ENCODE measurements at regions not wholly inside any gene's neighbourhood (a gene's known extent, or its start where the extent isn't known, plus 50 kb on each side); places are given as distances from the start of the nearest gene placed in this dataset.

DNA sequence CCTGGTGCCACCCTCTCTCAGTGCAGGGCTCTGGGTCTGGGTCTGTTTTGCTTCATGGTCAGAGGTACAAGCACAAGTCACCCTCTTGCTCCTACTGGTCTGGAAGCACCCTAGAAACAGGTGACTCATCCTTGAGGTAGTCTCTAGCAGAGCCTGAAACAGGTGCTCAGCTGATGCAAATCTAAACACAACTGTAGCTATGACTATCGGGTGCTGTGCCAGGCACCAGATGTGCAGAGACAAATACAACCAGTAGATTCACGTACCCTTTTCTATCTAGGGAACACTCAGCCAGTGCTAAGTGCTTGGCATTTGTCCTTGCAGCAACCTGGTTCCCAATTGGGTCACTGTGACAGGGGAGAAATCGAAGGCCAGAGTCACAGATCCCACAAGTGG lies 140.9 kb upstream of the MYCN start:
- Mint-ChIP-seq H3K27me3 (ENCODE audit: low read depth, poor library complexity) (peaks cover 39% of the 10 kb centered on the region), H3K36me3 (ENCODE audit: low read depth) (no peaks in the 10 kb centered on the region), H3K9me3 (no peaks in the 10 kb centered on the region), H3K27ac (no peak overlapping the region), H3K4me1 (peaks cover 64% of the 10 kb centered on the region), H3K4me3 (no peak overlapping the region)
- TF ChIP-seq, protein P1, sequence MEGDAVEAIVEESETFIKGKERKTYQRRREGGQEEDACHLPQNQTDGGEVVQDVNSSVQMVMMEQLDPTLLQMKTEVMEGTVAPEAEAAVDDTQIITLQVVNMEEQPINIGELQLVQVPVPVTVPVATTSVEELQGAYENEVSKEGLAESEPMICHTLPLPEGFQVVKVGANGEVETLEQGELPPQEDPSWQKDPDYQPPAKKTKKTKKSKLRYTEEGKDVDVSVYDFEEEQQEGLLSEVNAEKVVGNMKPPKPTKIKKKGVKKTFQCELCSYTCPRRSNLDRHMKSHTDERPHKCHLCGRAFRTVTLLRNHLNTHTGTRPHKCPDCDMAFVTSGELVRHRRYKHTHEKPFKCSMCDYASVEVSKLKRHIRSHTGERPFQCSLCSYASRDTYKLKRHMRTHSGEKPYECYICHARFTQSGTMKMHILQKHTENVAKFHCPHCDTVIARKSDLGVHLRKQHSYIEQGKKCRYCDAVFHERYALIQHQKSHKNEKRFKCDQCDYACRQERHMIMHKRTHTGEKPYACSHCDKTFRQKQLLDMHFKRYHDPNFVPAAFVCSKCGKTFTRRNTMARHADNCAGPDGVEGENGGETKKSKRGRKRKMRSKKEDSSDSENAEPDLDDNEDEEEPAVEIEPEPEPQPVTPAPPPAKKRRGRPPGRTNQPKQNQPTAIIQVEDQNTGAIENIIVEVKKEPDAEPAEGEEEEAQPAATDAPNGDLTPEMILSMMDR (IDR thresholded peaks at IDR 0.05), result no peak
- DNase-seq, result no peak

GRCh38 chr2:15800495-15801329 lies 139.6 kb upstream of the MYCN start:
- H3K4me1 Mint-ChIP-seq, result peaks cover 51% of the 10 kb centered on the region
- peaks cover 35% of the 10 kb centered on the region for H3K27me3 Mint-ChIP-seq (ENCODE audit: low read depth, poor library complexity)
- no peaks in the 10 kb centered on the region for H3K9me3 Mint-ChIP-seq
- no peak for DNase-seq
- H3K36me3 Mint-ChIP-seq (ENCODE audit: low read depth), result no peaks in the 10 kb centered on the region
- TF ChIP-seq, protein P1 (IDR thresholded peaks at IDR 0.05), result no peak
- no peak overlapping the region for H3K27ac Mint-ChIP-seq
- no peak overlapping the region for H3K4me3 Mint-ChIP-seq

DNA sequence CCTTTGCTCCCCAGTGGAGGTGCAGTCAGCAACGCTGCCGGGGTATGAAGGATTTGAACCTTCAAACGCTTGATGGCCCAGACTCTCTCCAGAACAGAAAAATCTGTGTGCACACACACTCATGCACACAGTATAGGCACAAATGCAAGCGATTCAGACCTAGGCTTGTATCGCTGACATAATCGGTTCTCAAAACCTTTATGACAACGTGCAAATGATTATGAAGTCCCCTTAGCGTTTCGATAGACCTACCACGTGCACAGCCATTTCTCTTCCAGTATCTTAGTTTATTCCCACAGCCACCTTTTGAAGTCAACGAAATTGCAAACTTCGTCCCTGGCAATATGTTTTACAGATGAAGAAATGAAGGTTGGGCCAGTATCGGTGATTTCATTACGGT lies 138.9 kb upstream of the MYCN start:
- Mint-ChIP-seq H3K4me1 (peaks cover 44% of the 10 kb centered on the region), H3K4me3 (no peak overlapping the region), H3K36me3 (ENCODE audit: low read depth) (no peaks in the 10 kb centered on the region), H3K9me3 (no peaks in the 10 kb centered on the region), H3K27ac (no peak overlapping the region), H3K27me3 (ENCODE audit: low read depth, poor library complexity) (peaks cover 32% of the 10 kb centered on the region)
- TF ChIP-seq, protein P1 (IDR thresholded peaks at IDR 0.05), result no peak
- DNase-seq, result no peak

- H3K36me3 Mint-ChIP-seq (ENCODE audit: low read depth), result no peaks in the 10 kb centered on the region
- H3K4me1 Mint-ChIP-seq, result peaks cover 39% of the 10 kb centered on the region
- H3K27ac Mint-ChIP-seq, result no peak overlapping the region
- no peak for DNase-seq
- TF ChIP-seq, protein P1 (IDR thresholded peaks at IDR 0.05), result no peak
- peaks cover 31% of the 10 kb centered on the region for H3K27me3 Mint-ChIP-seq (ENCODE audit: low read depth, poor library complexity)
- no peaks in the 10 kb centered on the region for H3K9me3 Mint-ChIP-seq
- no peak overlapping the region for H3K4me3 Mint-ChIP-seq
Measured at GRCh38 chr2:15801904-15802303, 138.4 kb upstream of the MYCN start.

DNA sequence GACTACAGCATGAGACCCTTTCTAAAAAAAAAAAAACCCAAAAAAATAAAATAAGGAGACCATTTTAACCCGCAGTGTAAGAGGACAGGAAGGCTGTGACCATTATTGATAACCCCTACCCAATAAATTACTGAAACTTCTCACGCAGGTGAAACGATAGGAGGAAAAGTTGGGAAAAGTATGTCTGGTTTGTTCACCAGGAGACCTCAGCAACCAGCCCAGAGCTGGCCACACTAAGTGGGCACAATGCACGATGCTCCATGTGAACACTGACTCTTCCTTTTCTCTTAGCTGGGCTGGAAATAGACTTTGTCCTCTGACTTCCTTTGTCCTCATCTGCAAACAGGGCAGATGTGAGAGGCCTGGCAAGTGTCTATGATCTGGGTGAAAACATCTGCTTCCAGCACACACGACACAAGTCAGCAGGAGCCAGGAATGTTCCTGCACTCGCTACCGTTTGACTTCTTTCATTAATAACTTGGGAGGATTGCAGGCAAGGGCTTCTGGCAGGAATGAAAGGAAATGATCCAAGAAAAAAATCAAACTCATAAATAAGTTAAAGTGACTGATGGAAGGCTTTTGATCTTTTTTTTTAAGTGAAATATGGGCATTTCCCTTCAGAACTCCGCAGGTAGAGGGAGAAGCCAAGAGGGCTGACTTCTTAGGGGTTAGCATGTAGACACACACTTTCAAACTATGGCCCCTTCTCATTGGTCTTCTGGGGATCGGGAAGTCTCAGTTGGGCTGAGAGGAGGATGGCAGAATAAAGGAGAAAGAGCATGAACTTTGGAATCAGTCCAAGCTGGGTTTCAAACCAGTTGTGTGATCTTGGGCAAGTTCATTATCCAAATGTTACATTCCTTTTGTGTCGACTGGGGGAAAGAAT lies 137.4 kb upstream of the MYCN start:
- peaks cover 35% of the 10 kb centered on the region for H3K27me3 Mint-ChIP-seq (ENCODE audit: low read depth, poor library complexity)
- TF ChIP-seq, protein P1 (IDR thresholded peaks at IDR 0.05), result no peak
- no peaks in the 10 kb centered on the region for H3K9me3 Mint-ChIP-seq
- no peak overlapping the region for H3K4me3 Mint-ChIP-seq
- DNase-seq, result no peak
- H3K27ac Mint-ChIP-seq, result no peak overlapping the region
- H3K36me3 Mint-ChIP-seq (ENCODE audit: low read depth), result no peaks in the 10 kb centered on the region
- peaks cover 35% of the 10 kb centered on the region for H3K4me1 Mint-ChIP-seq
